CD4-positive, alpha-beta T cell treated with Interleukin-1 beta for 1 hour (primary cell): ENCODE measurements at regions not wholly inside any gene's neighbourhood (a gene's known extent, or its start where the extent isn't known, plus 50 kb on each side); places are given as distances from the start of the nearest gene placed in this dataset.
"Not testable (repeated sequence)": the region's sequence is repeated elsewhere in the genome, so short reads cannot be mapped to it uniquely, and the experiment has no call there.

Source experiments
- DNase-seq, 2 donors: peaks; one replicate each; pipeline ENCODE4 v3.0.0-alpha.2; 2020 to 2022

GRCh38 chr2:122523143-122523542 is 767.7 kb downstream of the TSN start:
- DNase-seq, result no peak

GRCh38 chr2:122523981-122524380 is 768.5 kb downstream of the TSN start:
- DNase-seq, result no peak

DNA sequence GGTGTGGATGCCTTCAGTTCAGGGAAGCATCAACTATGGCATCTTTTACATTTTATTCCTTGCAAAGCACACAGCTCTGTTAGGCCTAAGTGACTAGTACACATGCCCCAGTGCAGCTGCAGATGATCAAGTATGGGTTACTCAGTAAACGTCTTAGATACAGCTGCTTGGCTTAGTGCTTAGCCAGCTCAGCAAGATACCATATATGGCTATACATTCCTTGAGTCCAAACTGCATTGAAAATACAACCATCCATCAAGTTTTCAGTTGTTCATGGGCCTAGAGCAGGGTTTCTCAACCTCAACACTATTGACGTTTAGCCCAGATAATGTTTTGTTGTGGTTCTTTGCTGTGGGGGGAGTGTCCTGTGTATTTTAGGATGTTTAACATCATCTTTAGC is 769.9 kb downstream of the TSN start:
- DNase-seq, result no peak

DNA sequence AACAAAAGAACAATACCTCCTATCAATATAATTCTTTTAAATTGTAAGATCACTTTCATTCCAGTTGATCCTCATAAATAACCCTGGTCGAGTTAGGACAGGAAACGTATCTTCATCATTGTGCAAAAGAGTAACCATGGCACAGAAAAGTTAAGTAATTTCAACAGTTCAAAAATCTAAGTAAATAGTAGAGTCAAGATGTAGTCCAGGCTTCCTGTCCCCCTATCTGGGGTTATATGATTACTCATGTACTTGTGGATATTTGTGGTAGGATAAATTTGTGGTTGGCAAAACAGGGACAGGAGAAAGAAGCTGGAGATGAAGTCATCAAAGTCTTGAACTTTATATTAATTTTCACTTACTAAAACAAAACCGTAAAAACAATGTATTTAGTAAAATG is 772.6 kb downstream of the TSN start:
- DNase-seq, result no peak

DNA sequence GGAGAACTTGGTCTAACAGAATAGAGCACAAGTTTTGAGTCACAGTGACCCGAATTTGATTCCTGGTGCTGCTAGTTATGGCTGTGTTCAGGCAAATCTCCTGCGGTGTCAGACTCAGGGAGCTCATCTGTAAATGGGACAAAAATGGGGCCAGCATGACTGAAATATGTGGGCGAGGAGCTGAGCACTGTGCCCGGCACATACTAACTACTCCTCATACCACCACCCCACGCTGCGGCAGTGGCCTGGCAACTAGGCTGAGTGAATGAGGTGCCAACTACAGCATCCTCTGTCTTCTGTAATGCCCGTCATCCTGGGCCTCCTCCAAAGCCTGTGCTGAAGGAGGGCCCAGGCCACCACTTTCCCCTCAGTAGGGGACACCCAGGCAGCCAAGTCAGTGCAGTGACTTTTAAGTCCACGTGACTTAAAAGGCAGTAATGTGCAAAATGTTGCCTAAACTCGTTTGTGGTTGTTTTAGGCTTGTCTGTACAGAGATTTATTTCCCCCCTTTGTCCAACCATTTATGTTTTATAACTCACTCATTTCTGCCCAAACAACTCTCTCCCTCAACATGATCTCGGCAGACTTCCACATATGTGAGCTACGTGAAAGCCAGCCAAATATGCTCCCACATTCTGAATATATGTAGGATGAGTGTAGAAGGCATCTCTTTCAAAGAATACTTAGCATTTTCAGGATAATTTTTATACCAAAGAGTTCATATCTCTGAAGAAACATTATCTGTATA is 773.7 kb downstream of the TSN start:
- no peak for DNase-seq

- no peak for DNase-seq
Measured at GRCh38 chr2:122530814-122531213, 775.4 kb downstream of the TSN start.

DNA sequence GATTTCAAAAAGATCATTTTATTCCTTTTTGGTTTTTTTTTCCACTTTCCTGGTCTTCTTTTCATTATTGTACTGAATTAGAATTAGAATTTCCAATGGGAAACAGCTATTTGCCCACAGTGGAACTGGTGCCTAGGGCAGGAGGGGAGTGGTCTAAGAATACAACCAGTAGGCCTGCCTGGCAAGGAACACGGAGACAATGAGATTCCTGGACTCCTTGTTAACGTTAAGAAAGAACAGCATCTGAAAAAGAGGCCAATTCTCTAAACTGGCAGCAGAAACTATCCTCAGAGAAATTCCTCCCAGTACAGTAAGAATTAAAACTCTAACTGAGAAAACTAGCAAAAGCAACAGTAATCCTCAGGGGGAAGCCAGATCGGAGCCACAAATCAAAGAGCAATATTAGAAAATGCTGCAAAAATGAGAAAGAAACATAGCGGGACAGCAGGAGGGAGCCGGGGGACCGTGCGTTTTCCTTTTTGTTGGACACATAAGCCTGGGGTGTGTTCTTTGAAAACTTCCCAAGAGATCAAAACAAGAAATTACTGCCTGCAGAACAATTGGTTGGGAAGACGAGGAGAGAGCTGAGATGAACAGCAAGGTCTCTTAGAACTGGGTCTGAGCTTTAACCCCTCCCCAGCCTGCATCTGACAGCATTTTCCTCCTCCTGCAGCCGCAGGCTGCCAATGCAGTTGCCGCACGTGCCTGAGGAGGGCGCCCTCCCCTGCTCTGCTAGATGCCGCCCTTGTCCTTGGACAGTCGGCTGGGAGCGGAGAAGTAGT is 776.0 kb downstream of the TSN start:
- no peak for DNase-seq

DNA sequence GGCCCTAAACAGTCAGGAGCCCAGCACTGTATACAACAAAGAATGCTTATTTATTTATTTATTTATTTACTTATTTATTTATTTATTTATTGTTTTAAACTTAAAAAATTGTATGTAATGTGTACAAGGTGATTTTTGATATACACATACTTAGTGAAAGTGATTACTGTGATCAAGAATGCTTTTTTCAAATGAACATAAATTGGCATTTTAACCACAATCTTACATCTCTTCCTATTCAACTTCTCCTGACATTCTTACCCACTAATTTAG is 776.6 kb downstream of the TSN start:
- no peak for DNase-seq

GRCh38 chr2:122532481-122532880 is 777.0 kb downstream of the TSN start:
- no peak for DNase-seq

DNA sequence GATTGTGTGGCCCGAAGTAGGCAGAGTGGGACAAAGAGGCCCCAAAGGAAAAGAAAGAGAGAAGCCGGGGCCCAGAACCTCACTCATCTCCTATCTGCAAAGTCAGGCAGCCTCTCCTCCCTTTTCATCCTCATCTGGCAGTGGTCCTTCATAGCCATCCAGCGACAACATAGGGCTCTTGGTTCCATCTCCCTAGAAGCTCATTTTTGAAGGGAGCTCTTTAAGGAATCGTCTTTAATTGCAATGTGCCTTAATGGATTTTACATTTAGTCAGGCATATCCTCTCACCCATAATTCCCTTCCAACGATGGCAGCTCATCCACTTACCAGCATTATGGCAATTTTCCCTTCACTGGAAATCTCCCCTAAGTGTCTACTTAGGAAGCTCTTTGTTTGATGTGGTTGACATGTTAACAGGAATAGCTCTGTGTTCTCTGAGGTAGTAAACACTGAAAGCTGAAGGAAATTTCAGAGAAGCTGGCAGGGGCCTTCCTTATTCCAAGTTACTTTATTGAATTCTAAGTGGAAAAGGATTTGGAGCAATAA is 780.6 kb downstream of the TSN start:
- no peak for DNase-seq

DNA sequence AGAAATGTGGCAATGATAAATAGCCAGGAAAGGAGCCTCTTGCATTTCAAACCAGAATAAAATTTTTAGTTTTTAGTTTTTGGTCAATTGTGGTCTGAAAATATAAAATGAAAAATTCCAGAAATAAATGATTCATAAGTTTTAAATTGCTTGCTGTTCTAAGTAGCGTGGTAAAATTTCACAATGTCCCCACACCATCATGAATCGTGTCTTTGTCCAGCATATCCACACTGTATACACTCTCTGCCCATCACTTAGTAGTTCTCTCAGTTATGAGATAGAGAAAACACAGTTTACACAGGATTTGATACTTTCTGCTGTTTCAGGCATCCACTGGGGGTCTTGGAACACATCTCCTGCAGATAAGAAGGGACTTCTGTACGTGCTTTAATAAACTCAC is 783.9 kb downstream of the TSN start:
- no peak for DNase-seq

DNA sequence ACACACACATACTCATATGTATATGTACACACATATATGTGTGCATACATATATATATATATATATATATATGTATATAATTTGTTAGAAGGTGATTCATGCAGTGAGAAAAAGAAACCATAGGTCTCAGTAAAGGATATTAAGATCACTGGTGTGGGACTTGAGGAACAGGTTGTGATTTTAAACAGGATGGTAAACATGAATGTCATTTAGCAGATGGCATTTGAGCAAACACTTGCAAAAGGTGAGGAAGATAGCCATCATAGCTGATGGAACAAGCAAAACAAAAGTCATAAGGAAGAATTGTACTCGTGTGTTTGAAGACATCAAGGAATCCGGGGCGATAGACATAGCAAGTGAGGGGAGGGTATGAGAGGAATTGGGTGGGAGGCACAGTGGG is 784.5 kb downstream of the TSN start:
- no peak for DNase-seq

DNA sequence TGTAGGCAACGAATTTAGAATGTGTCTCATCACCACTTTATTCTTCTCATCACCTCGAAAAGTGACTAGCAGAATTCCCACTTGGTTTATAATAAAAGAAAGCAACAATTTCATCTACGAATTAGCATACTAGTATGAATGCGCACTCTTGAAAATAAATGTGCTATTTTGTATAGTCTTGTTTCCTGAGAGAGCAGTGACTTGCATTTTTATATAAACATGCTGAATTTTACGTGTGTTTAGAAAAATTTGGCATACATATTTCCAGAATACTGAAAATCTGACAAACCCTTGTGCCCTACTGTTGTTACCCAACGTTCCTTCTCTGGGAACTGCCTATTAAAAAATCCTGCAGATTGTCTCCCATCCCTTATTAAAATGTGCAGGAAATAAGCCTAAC is 786.8 kb downstream of the TSN start:
- DNase-seq, result no peak

GRCh38 chr2:122542646-122543045 is 787.2 kb downstream of the TSN start:
- DNase-seq, result no peak

GRCh38 chr2:122543815-122544214 is 788.4 kb downstream of the TSN start:
- DNase-seq, result no peak

DNA sequence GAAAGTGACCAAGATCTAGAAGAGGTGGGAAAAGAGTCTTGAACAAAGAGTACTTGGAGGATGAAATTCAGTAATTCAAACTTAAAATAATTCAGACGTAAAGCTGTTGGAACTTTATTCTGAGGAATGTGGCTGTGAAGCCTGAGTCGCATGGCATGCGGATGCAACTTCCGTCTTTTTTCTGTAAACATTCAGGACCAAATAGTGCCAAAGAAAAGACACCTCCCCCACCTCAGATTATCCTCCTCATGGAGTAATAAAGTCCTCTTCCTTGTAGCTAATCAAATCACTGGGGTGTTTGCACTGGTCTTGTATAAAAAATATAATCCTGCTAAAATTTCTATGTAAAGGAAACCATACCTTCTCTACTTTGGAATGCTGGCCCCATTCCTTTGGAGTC is 790.4 kb downstream of the TSN start:
- DNase-seq, result no peak

DNA sequence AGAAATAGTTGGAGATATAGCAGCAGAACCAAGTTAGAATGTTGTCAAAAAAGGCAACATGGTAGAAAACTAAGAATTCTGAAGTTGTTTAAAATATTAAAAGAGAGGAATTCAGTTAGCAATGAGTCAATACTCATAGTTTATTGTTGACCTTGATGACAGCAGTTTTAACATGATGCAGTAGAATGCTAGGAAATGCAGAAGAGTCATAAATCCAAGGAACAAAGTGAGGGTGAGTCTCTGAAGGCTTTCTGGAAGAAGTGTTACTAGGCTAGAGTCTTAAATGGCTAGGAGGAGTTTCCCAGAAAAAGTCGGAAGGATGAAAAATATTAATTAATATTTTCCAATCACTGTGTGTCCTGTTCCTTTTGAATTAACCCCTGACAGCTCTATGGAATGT is 807.3 kb downstream of the TSN start:
- DNase-seq, result no peak

DNA sequence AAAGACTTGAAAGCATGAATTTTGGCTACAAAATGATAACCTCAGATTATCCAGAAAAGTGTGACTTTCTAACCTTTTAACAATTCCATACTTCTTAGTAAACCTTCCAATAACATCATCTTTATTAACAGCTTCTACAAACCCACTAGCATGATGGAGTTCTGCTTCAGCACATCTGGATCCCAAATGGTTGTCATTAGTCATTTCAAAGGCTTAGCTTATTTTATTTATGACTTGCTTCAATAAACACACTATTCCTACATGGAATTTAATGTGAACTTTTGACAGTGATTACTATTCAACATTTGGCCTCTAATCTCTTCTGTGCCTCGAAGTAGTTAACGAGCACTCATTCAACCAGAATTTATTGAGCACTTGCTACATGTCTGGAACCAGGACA is 808.3 kb downstream of the TSN start:
- no peak for DNase-seq

- no peak for DNase-seq
Measured at GRCh38 chr2:122564843-122565242, 809.4 kb downstream of the TSN start.

DNA sequence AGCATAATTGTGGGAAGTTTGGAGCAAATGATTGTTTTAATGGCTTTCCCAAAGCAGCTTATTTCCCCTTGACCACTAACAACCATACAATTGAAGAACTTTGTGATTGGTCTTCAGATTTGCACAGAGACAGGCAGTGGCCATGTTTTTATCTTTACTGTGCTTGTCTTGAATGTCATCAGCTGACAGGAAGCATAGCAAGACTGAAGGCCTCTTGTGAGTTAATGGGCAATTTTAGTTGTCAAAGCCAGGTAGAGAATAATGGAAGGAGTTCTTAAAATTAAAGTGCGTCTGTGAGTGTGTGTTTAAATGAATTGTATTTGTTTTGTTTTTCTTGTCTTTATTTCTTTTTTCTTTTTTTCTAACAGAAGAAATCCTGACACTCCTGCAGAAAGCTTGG is 809.9 kb downstream of the TSN start:
- DNase-seq, result no peak

DNA sequence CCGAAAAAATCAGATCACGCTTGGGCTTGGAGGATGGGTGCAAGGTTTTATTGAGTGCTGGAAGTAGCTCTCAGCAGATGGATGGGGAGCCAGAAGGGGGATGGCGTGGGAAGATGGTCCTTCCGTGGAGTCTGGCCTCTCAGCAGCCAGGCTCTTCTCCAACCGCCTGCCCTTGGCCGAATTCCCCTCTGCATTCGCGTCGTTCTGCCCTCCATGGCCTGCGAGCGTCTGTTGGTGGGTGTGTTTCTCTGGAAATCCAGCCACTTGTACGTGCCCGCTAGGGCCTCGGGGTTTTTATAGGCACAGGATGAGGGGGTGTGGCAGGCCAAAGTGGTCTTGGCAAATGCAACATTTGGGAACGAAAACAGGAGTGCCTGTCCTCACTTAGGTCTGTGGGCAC is 815.2 kb downstream of the TSN start:
- DNase-seq, result no peak

DNA sequence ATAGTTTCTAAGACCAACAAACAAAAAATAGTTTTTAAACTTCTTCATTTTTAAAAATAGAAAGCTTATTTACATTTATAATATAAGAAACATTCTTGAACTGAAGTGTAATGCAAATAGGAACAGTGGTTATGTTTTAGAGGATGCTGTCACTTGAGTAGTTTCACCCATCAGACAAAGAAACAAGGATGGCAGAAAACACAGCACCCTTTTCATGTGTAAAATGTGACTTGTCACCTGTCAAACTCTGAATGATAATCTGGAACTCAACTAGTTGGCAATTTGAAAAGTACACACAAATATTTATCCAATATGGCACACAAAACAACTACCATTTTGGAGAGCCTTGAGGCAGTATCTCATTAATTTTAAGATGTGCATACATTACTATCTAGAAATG is 816.0 kb downstream of the TSN start:
- DNase-seq, result not testable (repeated sequence)

- no peak for DNase-seq
Measured at GRCh38 chr2:122575076-122575475, 819.6 kb downstream of the TSN start.

DNA sequence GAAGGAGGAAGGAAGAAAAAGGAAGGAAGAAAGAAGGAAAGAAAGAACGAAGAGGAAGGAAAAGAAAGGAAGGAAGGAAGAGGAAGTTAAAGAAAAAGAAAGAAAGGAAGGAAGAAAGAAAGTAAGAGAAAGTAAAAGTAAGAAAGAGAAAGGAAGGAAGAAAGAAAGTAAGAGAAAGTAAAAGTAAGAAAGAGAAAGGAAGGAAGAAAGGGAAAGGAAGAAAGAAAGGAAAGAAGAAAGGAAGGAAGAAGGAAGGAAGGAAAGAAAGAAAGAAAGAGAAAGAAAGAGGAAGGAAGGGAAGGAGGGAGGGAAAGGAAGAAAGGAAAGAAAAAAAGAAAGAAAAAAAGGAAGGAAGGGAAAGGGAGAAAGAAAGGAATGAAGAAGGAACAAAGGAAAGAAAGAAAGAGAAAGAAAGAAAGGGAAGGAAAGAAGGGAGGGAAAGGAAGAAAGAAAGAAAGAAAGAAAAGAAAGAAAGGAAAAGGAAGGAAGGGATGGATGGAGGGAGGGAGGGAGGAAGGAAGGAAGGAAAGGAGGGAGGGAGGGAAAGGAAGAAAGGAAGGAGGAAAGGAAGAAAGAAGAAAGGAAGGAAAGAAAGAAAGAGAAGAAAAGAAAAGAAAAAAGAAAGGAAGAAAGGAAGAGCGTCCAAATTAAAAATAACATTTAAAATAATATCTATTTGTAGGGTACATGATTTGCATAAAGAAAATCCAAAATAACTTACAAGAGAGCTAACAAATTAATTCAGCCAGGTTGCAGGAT is 827.9 kb downstream of the TSN start:
- DNase-seq, result no peak
